Skeletal muscle tissue (tissue), 3 donors: ENCODE measurements at regions not wholly inside any gene's neighbourhood (a gene's known extent, or its start where the extent isn't known, plus 50 kb on each side); places are given as distances from the start of the nearest gene placed in this dataset.
"Not testable (repeated sequence)": the region's sequence is repeated elsewhere in the genome, so short reads cannot be mapped to it uniquely, and the experiment has no call there.

ENCODE experiments used
- H3K27ac ChIP-seq: one replicate; pipeline ENCODE4 v1.7.0; 2013; ENCODE audit warnings: mild to moderate bottlenecking, low read depth, low read length, inconsistent platforms
- H3K27me3 ChIP-seq, 3 donors: one replicate each; pipeline ENCODE4 v1.7.0; 2013; ENCODE audit warnings: low read length in 3 of 3; ENCODE audit not compliant: control insufficient read depth in 3 of 3, insufficient read depth in 3 of 3
- H3K36me3 ChIP-seq, 3 donors: one replicate each; pipeline ENCODE4 v1.7.0; 2013; ENCODE audit warnings: low read length in 3 of 3; ENCODE audit not compliant: control insufficient read depth in 3 of 3, insufficient read depth in 3 of 3
- H3K4me1 ChIP-seq, 3 donors: one replicate each; pipeline ENCODE4 v1.7.0; 2013; ENCODE audit warnings: low read length in 3 of 3, mild to moderate bottlenecking in 3 of 3; ENCODE audit not compliant: control insufficient read depth in 3 of 3, insufficient read depth in 3 of 3
- H3K4me3 ChIP-seq, 3 donors: one replicate each; pipeline ENCODE4 v1.7.0; 2013; ENCODE audit warnings: low read length in 3 of 3
- H3K9ac ChIP-seq, 3 donors: one replicate each; pipeline ENCODE4 v1.7.0; 2013; ENCODE audit warnings: low read length in 3 of 3, mild to moderate bottlenecking in 3 of 3, moderate library complexity in 2 of 3, low read depth in 1 of 3
- H3K9me3 ChIP-seq, 3 donors: one replicate each; pipeline ENCODE4 v1.7.0; 2013; ENCODE audit warnings: low read length in 3 of 3; ENCODE audit not compliant: control insufficient read depth in 3 of 3
- donor health status: Osteomylitis.

DNA sequence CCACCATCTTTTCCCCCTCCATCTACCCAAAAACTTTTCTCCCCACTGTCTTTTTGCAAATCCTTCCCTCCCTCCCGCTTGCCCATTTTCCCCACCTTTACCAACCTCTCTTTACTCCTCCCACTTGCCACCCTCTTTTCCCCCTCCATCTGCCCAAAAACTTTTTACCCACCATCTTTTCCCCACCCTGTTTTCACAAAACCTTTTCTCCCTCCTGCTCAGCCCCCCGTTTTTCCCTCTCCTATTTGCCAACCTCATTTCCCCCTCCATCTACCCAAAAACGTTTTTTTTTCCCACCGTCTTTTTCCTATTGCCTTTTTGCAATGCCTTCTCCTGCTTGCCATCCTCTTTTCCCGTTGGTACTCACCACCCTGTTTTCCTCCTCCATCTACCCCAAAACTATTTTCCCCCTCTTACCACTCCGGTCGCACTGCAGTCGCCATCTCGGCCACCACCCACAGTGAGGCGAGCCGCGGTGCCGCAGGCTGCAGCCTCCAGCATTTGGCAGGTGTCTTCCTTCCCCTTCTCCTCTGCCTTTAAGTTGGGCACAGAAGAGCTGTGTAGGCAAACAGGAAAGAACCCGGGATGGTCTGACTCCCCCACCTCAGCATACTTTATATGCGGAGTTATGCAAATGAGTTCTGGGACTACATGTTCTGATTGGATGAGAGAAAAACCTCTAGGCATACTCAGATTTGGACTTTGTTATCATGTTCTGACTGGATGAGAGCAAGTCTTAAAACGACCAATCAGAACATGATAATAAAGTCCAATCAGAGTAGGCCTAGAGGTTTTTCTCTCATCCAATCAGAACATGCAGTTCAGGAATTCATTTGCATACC lies 121.2 kb upstream of the VPREB1 start:
- H3K9me3 ChIP-seq: no peaks in the 10 kb centered on the region
- no peak overlapping the region for H3K9ac ChIP-seq
- no peaks in the 10 kb centered on the region for H3K4me1 ChIP-seq
- no peaks in the 10 kb centered on the region for H3K36me3 ChIP-seq
- peaks cover 2 to 18% (median 16%) of the 10 kb centered on the region in 3 donors for H3K27me3 ChIP-seq
- no peak overlapping the region for H3K27ac ChIP-seq
- H3K4me3 ChIP-seq: no peak overlapping the region

GRCh38 chr22:22122348-22123117 lies 122.1 kb upstream of the VPREB1 start:
- peaks cover 2 to 18% (median 16%) of the 10 kb centered on the region in 3 donors for H3K27me3 ChIP-seq

GRCh38 chr22:22121445-22121844 lies 123.1 kb upstream of the VPREB1 start:
- Histone ChIP-seq H3K36me3 (no peaks in the 10 kb centered on the region), H3K9me3 (no peaks in the 10 kb centered on the region), H3K27ac (no peak overlapping the region), H3K27me3 (peaks cover 2 to 18% (median 16%) of the 10 kb centered on the region in 3 donors), H3K4me1 (no peaks in the 10 kb centered on the region), H3K9ac (no peak overlapping the region), H3K4me3 (no peak overlapping the region)

More at GRCh38 chr22:22122348-22123117, 122.1 kb upstream of the VPREB1 start:
- H3K4me1 ChIP-seq: no peaks in the 10 kb centered on the region
- no peaks in the 10 kb centered on the region for H3K9me3 ChIP-seq
- no peak overlapping the region for H3K27ac ChIP-seq
- no peak overlapping the region for H3K4me3 ChIP-seq
- no peak overlapping the region for H3K9ac ChIP-seq
- no peaks in the 10 kb centered on the region for H3K36me3 ChIP-seq

GRCh38 chr22:22120160-22120559 lies 124.4 kb upstream of the VPREB1 start:
- Histone ChIP-seq H3K4me3 (no peak overlapping the region), H3K27me3 (peaks cover 2 to 15% (median 6%) of the 10 kb centered on the region in 3 donors), H3K4me1 (no peaks in the 10 kb centered on the region), H3K27ac (no peak overlapping the region), H3K36me3 (no peaks in the 10 kb centered on the region), H3K9me3 (no peaks in the 10 kb centered on the region), H3K9ac (no peak overlapping the region)

- Histone ChIP-seq H3K27ac (no peak overlapping the region), H3K27me3 (peaks cover 0 to 9% (median 0%) of the 10 kb centered on the region in 3 donors), H3K9me3 (no peaks in the 10 kb centered on the region)
Observed at GRCh38 chr22:22118987-22119386, 125.6 kb upstream of the VPREB1 start.

GRCh38 chr22:22117864-22118544 lies 126.6 kb upstream of the VPREB1 start:
- not testable (repeated sequence) for H3K9ac ChIP-seq, H3K4me1 ChIP-seq, H3K27me3 ChIP-seq, H3K4me3 ChIP-seq, H3K36me3 ChIP-seq, H3K9me3 ChIP-seq, H3K27ac ChIP-seq

More at GRCh38 chr22:22118987-22119386, 125.6 kb upstream of the VPREB1 start:
- Histone ChIP-seq H3K36me3 (no peaks in the 10 kb centered on the region), H3K4me3 (no peak overlapping the region), H3K4me1 (no peaks in the 10 kb centered on the region), H3K9ac (no peak overlapping the region)

DNA sequence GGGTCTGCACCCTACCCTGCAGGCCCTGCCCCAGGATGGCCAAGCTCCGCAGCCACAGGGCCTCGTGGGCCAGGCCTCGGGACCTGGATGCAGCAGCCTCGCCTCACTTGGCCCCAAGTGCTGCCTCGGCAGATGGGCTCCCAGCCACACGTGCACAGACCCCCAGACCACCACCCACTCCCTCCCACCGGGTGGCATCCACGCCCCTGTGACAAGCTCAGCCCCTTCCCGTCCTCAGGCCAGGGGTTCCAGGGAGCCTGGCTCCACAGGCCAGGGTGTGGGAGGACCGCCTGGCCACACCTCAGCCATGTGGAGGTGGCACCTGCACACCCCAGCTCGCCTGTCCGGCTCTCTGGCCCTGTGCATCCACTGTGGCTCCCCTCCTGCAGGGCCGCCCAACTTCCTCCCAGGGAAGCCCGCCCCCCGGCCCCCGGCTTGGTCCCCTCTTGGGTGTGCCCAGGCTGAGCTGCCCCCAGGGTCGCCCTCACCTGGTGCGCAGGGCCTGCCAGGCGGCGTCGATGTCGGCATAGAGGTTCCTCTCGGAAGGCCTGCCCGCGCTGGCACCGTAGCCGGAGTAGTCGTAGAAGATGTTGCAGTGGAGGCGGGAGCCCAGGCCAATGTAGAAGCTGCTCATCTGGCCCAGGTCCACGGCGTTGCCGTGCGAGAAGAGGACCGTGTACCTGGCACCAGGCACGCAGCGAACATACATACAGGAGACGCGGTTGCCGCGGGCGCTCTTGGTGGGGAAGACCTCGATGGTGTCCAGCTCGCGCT lies 127.4 kb upstream of the VPREB1 start:
- not testable (repeated sequence) for H3K36me3 ChIP-seq, H3K9ac ChIP-seq, H3K27me3 ChIP-seq, H3K27ac ChIP-seq, H3K4me3 ChIP-seq, H3K4me1 ChIP-seq, H3K9me3 ChIP-seq

- Histone ChIP-seq H3K36me3 (no peaks in the 10 kb centered on the region), H3K4me3 (no peak overlapping the region), H3K9me3 (no peaks in the 10 kb centered on the region), H3K27ac (no peak overlapping the region), H3K9ac (no peak overlapping the region), H3K4me1 (no peaks in the 10 kb centered on the region), H3K27me3 (no peaks in the 10 kb centered on the region)
Observed at GRCh38 chr22:22113701-22114100, 130.9 kb upstream of the VPREB1 start.

DNA sequence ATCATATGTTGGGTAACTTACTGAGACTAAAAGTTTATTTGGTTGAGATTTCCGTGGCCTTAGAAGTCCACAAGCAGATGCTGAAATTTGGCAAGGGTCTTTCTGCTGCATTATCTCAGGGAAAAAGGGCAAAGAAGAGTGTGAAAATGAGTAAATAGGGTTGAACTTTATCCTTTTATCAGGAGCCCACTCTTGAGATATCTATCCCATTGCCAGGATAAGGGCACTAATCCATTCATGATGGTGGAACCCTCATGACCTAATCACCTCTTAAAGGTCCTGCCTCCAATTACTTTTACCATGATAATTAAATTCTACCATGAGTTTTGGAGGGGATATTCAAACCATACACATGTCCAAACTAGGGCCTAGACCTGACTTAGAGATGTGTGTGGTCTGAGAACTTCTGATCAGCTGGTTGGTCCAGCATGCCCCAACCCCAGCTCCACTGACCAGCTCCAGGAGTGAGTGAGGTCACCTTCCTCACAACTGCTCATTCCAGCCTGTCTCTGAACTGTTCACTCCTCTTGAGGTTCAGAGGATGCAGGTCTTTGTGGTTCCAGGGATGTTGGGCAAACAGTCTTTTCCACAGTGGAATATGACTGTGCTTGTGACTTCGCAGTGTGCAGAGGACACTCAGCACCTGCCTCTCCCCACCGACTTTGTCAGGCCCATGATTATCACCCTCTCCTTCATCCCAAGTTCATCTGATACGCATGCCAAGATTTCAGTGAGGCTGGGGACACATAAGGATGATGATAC lies 130.1 kb upstream of the TOP3B start:
- Histone ChIP-seq H3K4me1 (no peaks in the 10 kb centered on the region), H3K36me3 (no peaks in the 10 kb centered on the region)

More for the DNA sequence above, 130.1 kb upstream of the TOP3B start:
- Histone ChIP-seq H3K9ac (no peak overlapping the region), H3K27me3 (no peaks in the 10 kb centered on the region), H3K4me3 (no peak overlapping the region), H3K27ac (no peak overlapping the region), H3K9me3 (no peaks in the 10 kb centered on the region)
